ENCODE measurements at regions not wholly inside any gene's neighbourhood (a gene's known extent, or its start where the extent isn't known, plus 50 kb on each side); places are given as distances from the start of the nearest gene placed in this dataset.

DNA sequence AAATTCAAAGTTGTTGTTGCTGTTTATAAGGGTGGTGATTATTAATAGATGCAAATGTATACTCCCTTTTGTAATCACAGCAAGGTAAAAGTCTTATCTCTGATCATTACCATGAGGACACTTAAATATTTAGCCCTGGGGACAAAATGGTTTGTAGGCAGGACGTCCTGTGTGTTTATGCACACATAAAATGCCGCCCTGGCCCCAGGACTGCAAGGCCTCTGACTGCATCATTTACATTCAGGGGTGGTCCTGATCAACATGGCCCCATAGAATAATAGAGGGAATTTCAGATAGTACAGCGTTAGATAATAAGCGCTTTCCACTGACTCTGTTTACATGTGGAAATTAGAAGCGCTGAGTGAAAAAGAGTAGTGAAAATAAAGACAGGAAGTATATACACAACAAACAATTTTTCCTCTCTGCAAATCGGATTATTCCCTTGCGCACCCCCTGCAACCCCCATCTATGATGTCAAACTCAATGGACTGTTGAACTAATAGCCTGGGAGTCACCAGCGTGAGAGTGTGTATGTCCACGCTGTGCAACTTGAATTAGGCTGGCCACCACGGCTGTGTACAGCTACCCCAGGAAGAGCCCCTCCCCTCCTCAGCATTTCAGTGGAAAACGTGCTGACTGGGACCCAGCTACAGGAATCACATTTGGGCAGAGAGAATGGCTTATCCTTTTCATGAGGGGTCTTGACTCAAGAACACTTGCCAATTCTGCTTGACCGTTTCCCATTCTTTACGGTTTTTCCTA, 291.5 kb downstream of the SOX11 start:
- Histone ChIP-seq H2BK20ac (ENCODE audit: low read depth, low read length, poor library complexity, severe bottlenecking) (no peak overlapping the region), H3K4me2 (ENCODE audit: insufficient read depth, insufficient read length, low read length) (no peak overlapping the region), H2BK5ac (ENCODE audit: insufficient read length, low read length) (no peak overlapping the region), H2AK5ac (ENCODE audit: insufficient read length, low read length) (no peak overlapping the region), H4K5ac (ENCODE audit: insufficient read length, low read depth, low read length) (no peak overlapping the region), H2BK15ac (ENCODE audit: low read depth, low read length) (no peak overlapping the region), H2BK12ac (ENCODE audit: insufficient read length, low read depth, low read length) (no peak overlapping the region), H3K27me3 (ENCODE audit: insufficient read depth, low read length) (no peaks in the 10 kb centered on the region), H4K8ac (replicated peaks; ENCODE audit: insufficient read length, low read depth, low read length) (no peak overlapping the region), H3K56ac (ENCODE audit: insufficient read length, low read depth, low read length) (no peak overlapping the region), H3K4ac (ENCODE audit: low read depth, low read length) (no peak overlapping the region), H3K27ac (ENCODE audit: insufficient read length, low read depth, low read length) (no peak overlapping the region), H2AFZ (ENCODE audit: low read length) (no peak overlapping the region), H4K20me1 (ENCODE audit: control insufficient read depth, insufficient read depth, insufficient read length) (no peaks in the 10 kb centered on the region), H3K9ac (ENCODE audit: extremely low read depth, insufficient read length, low read length) (no peak overlapping the region), H2BK120ac (ENCODE audit: low read depth, low read length, poor library complexity, severe bottlenecking) (no peak overlapping the region), H3K14ac (ENCODE audit: insufficient read depth, low read length) (no peak overlapping the region), H3K23me2 (ENCODE audit: insufficient read length, low read depth, low read length, poor library complexity, severe bottlenecking) (peaks cover 7% of the 10 kb centered on the region), H3T11ph (ENCODE audit: low read length) (no peak overlapping the region), H3K79me1 (ENCODE audit: insufficient read depth, low read depth, low read length, poor library complexity, severe bottlenecking) (no peaks in the 10 kb centered on the region), H3K79me2 (ENCODE audit: insufficient read depth, low read length) (no peaks in the 10 kb centered on the region), H3K9me3 (ENCODE audit: control insufficient read depth, low read depth, low read length) (no peaks in the 10 kb centered on the region), H3K18ac (ENCODE audit: insufficient read length, low read depth, low read length) (no peak overlapping the region), H3K23ac (ENCODE audit: insufficient read length, low read depth, low read length) (no peak overlapping the region), H3K4me1 (ENCODE audit: insufficient read depth, low read length) (no peaks in the 10 kb centered on the region), H4K91ac (ENCODE audit: insufficient read length, low read depth, low read length) (no peak overlapping the region)
- peaks cover 38 to 43% of the 10 kb centered on the region in 2 experiments for H3K4me1 Mint-ChIP-seq
- TF ChIP-seq, protein P1, sequence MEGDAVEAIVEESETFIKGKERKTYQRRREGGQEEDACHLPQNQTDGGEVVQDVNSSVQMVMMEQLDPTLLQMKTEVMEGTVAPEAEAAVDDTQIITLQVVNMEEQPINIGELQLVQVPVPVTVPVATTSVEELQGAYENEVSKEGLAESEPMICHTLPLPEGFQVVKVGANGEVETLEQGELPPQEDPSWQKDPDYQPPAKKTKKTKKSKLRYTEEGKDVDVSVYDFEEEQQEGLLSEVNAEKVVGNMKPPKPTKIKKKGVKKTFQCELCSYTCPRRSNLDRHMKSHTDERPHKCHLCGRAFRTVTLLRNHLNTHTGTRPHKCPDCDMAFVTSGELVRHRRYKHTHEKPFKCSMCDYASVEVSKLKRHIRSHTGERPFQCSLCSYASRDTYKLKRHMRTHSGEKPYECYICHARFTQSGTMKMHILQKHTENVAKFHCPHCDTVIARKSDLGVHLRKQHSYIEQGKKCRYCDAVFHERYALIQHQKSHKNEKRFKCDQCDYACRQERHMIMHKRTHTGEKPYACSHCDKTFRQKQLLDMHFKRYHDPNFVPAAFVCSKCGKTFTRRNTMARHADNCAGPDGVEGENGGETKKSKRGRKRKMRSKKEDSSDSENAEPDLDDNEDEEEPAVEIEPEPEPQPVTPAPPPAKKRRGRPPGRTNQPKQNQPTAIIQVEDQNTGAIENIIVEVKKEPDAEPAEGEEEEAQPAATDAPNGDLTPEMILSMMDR (conservative IDR thresholded peaks at IDR 0.05): no peak
- no peak for DNase-seq
- peaks cover 0 to under 1% (median 0%) of the 10 kb centered on the region in 3 experiments; a peak in 1 of 7 replicates for H3K36me3 Mint-ChIP-seq (ENCODE audit: insufficient read depth in 1 of 3, low read depth in 3 of 3)
- H3K4me3 Mint-ChIP-seq: no peak overlapping the region
- no peak overlapping the region for H3K27ac Mint-ChIP-seq
- no peaks in the 10 kb centered on the region for H3K9me3 Mint-ChIP-seq
- no CpG with 5 or more reads among the region's 13 CpGs for WGBS (ENCODE audit: extremely low coverage, insufficient read length, low lambda C conversion rate)
- H3K27me3 Mint-ChIP-seq (ENCODE audit: low read depth): peaks cover 9% of the 10 kb centered on the region

Measured in H9 (cell line).